HG03060 (cell line): ENCODE measurements at regions not wholly inside any gene's neighbourhood (a gene's known extent, or its start where the extent isn't known, plus 50 kb on each side); places are given as distances from the start of the nearest gene placed in this dataset.
"Not testable (repeated sequence)": the region's sequence is repeated elsewhere in the genome, so short reads cannot be mapped to it uniquely, and the experiment has no call there.

Source experiments
- ATAC-seq: cut with Tn5 transposase; IDR thresholded peaks from one replicate; pipeline ENCODE4 v1.9.1; 2021; ENCODE audit warnings: low read depth, moderate number of reproducible peaks; ENCODE audit not compliant: unreplicated experiment

- no peak for ATAC-seq
These were observed 549.4 kb downstream of the STK39 start for GRCh38 chr2:167697948-167698347.

DNA sequence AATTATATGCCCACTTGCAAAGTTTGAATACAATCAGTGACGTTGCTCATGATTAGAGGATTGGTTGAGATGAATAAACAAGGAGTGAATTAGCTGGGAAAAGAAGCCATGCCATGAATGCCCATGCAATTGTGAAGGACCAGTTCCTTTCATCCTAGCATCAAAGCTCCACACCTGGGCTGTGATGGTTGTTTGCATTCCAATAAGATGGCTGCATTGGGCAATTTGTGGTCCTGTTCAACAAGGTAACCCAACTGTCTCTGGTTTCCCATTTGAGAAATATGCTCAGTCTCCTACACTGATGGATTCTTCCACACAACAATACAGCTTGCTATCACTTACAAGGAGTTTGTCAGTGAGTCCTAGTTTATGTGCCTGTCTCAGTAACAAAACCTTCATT lies 550.2 kb downstream of the STK39 start:
- no peak for ATAC-seq

- no peak for ATAC-seq
These were observed 554.5 kb downstream of the STK39 start for GRCh38 chr2:167692936-167693335.

GRCh38 chr2:167692191-167692590 lies 555.2 kb downstream of the STK39 start:
- no peak for ATAC-seq

DNA sequence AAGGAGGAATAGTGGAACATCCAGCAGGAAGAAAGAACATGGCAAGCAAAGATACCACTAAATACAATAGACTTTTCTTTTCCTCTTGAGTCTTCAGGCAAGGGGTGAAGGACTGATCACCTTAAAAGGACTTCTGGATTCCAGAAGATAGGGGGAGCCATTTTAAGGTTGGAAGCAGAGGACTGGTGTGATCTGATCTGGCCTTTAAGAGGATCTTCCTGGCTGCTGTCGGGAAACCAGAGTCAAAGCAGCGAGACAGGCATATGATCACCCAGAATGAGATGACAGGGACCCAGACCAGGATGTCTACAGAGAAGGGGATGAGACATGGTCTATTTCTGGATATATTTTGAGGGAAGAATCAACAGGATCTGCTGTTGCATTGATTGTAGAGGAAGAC lies 558.0 kb downstream of the STK39 start:
- no peak for ATAC-seq

- ATAC-seq = no peak
These were observed 560.7 kb downstream of the STK39 start for GRCh38 chr2:167686691-167687090.

DNA sequence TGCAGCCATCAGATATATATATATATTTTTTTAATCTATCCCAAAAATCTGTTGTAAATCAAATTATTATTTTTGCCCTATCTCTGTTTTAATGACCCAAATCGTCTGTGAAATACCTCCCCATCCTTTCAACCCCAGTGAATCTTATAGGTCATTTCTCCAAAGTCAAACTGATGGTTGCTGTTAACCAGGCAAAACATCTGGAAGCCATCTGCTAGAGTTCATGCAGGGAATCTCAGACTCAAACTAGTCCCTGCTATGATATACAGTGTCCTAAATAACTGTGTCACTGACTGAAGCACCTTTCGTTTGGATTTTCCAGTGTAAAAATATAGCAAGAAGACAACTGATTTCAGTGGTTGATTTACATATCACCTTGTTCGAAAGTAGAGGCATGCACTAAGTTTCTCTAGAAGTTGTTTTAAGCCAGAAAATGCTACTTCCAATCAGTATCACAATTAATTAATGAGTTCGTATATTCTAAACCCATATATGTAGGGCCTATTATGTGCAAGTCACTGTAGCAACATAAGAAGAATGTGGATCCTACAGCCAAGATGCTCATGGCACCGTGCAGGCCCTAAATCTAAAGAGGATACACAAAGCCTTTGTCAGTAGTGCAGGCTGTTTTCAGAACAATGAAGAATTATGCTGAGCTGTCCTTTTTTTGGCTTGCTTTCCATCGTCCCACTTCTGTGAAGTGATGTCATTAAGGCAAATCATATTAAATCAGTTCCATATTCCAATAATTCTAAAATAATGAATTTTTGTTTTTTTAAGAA lies 566.0 kb downstream of the STK39 start:
- no peak for ATAC-seq

- ATAC-seq = no peak
These were observed 569.2 kb downstream of the STK39 start for GRCh38 chr2:167678158-167678557.

- ATAC-seq = no peak
These were observed 571.5 kb downstream of the STK39 start for GRCh38 chr2:167675906-167676305.

- ATAC-seq = no peak
These were observed 576.8 kb downstream of the STK39 start for GRCh38 chr2:167670588-167670987.

DNA sequence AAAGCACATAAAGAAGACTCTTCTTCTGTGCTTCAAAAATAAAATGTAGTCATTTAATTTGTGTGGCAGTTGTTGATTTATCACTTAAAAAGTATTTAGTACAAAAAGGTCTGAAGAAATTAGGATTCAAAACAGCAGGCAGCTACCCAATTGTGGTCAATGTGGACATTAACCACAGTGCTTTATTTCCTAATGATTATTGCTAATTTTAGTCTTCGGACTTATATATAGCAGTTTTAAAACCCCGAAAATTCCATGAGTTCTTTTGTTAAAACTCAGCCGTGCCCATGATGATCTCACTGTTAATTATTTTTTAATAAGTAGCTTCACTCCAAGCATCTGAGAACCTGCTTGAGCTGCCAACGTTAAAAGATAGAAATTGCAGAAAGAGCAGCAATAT lies 594.3 kb downstream of the STK39 start:
- no peak for ATAC-seq

- no peak for ATAC-seq
These were observed 595.0 kb downstream of the STK39 start for GRCh38 chr2:167652401-167652800.

GRCh38 chr2:167651406-167652151 lies 595.8 kb downstream of the STK39 start:
- no peak for ATAC-seq

- no peak for ATAC-seq
These were observed 600.8 kb downstream of the STK39 start for GRCh38 chr2:167646557-167646956.

DNA sequence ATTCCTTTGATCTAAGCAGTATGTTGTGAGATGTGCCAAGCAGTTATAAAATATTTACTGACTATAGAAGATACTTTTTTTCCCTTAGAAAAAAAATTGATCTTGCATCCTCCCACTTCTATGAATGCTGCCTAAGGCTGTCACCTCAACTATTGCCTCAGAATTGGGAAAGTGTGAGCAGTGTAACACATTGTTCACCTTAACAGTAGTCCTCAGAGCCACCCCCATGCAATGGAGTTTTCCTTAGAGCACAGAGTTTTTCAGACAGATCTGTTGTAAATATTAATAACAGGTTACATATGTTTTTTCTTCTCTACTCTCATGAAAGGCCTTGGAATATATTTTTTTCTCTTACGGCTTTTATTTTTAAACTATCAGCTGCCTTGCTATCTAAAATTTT lies 607.3 kb downstream of the STK39 start:
- no peak for ATAC-seq

GRCh38 chr2:167637741-167638140 lies 609.7 kb downstream of the STK39 start:
- ATAC-seq = no peak

- ATAC-seq = not testable (repeated sequence)
These were observed 615.1 kb downstream of the STK39 start for GRCh38 chr2:167632271-167632670.

DNA sequence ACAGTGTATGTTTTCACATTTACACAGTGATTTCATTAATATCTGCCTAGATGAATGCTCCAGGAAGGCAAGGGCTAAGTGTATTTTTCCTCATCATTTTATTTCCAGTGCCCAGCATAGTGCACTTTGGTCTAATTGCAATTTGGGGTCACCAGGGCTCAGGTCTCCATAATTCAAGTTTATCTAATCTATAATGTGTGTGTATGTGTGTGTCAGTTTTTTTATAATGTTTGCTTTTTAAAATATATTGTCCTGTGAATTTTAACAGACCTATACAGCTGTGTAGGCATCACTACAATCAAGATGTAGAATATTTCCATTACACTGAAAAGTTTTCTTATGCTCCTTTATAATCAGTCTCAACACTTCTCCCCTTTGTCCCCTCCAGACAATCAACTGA lies 620.4 kb downstream of the STK39 start:
- no peak for ATAC-seq

GRCh38 chr2:167626301-167626700 lies 621.1 kb downstream of the STK39 start:
- no peak for ATAC-seq

DNA sequence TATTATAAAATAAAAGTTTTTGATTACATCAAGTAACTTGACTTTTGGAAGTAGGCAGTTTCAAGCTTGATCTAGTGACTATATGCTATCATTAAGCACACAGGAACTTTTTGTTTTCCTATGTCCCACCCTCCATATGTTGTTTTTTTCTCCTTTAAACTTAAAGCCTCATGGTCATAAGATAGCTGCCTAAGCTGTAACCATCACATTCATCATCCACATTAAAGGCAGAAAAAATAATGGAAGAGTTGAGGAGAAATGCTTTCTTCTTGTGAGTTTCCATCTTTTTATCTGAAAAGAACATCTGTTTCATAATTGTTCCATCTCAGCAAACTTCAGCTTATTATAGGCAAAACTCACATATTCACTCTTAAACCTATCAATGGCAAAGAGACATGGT lies 630.4 kb downstream of the STK39 start:
- no peak for ATAC-seq

DNA sequence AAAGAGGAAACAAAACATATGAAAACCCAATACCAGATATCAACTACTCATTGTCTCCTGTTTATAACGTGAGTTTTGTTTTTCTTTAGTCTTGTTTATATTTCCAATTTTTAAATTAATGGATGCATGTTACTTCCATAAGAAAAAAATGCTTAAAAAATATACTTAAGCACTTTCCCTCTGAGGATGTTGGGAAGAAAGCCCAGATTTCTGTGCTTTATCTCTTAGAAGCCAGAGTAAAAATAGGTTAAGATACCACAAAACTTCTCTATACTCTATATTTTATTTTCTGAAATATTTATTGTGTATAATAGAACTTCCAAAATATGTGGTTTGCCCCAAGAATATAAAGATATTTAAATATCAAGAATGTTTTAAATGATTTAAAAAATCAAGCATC lies 633.9 kb downstream of the STK39 start:
- ATAC-seq = no peak

GRCh38 chr2:167608487-167608886 lies 638.9 kb downstream of the STK39 start:
- ATAC-seq = no peak
